WTC11 (cell line): ENCODE measurements at regions not wholly inside any gene's neighbourhood (a gene's known extent, or its start where the extent isn't known, plus 50 kb on each side); places are given as distances from the start of the nearest gene placed in this dataset.

Source experiments
- ATAC-seq: fragments of 200-7000 bp; cut with Tn5 transposase; 2 replicates; pipeline ENCODE4 v1.10.0; 2021; ENCODE audit warnings: mild to moderate bottlenecking, moderate library complexity
- CTCF ChIA-PET: fragments of 300-600 bp; sonication (Branson Sonifier 250); formaldehyde crosslinking; loops from one replicate; lab custom pipeline; 2021; ENCODE audit warnings: antibody characterized with exemption; lab: Charles Lee
- POLR2A ChIA-PET: fragments of 350-600 bp; sonication (Branson Sonifier 250); formaldehyde crosslinking; loops from one replicate; lab custom pipeline; 2021; ENCODE audit warnings: antibody characterized with exemption; lab: Charles Lee
- DNase-seq: peaks from one replicate; pipeline ENCODE4 v3.0.0; 2021; ENCODE audit warnings: low spot score
- H3K27ac Mint-ChIP-seq: 2 replicates; pipeline ENCODE4 v1.8.0; 2021; ENCODE audit warnings: mixed read lengths
- H3K27me3 Mint-ChIP-seq: 2 replicates; pipeline ENCODE4 v1.8.0; 2021; ENCODE audit warnings: low read depth, mild to moderate bottlenecking, moderate library complexity, mixed read lengths
- H3K36me3 Mint-ChIP-seq: 2 replicates; pipeline ENCODE4 v1.8.0; 2021; ENCODE audit warnings: mixed read lengths
- H3K4me1 Mint-ChIP-seq: 2 replicates; pipeline ENCODE4 v1.8.0; 2022; ENCODE audit warnings: mixed read lengths
- H3K4me3 Mint-ChIP-seq: 2 replicates; pipeline ENCODE4 v1.8.0; 2021; ENCODE audit warnings: mild to moderate bottlenecking, moderate library complexity, mixed read lengths
- H3K9me3 Mint-ChIP-seq: 2 replicates; pipeline ENCODE4 v1.8.0; 2021; ENCODE audit warnings: mixed read lengths
- CBFB ChIP-seq: sonication (generic); formaldehyde crosslinking; IDR thresholded peaks from 2 replicates; pipeline ENCODE4 v1.8.1; 2022; ENCODE audit warnings: mild to moderate bottlenecking, low read depth, missing genetic modification reagents
- ELF4 ChIP-seq: sonication (generic); formaldehyde crosslinking; IDR thresholded peaks from 2 replicates; pipeline ENCODE4 v1.8.1; 2022; ENCODE audit warnings: low read depth, mild to moderate bottlenecking, moderate library complexity, missing genetic modification reagents
- ETV6 ChIP-seq: sonication (generic); formaldehyde crosslinking; IDR thresholded peaks from 2 replicates; pipeline ENCODE4 v1.8.1; 2022; ENCODE audit warnings: mild to moderate bottlenecking, missing genetic modification reagents
- FOXP1 ChIP-seq: sonication (generic); formaldehyde crosslinking; IDR thresholded peaks from 2 replicates; pipeline ENCODE4 v1.8.0; 2022; ENCODE audit warnings: missing genetic modification reagents, mild to moderate bottlenecking, moderate library complexity, borderline replicate concordance
- NFATC4 ChIP-seq: fragments of 250-450 bp; sonication (Bioruptor Pico); IDR thresholded peaks from 2 replicates; pipeline ENCODE4 v1.9.0; 2021; ENCODE audit warnings: mild to moderate bottlenecking
- NR3C1 ChIP-seq: sonication (generic); formaldehyde crosslinking; conservative IDR thresholded peaks from 2 replicates; pipeline ENCODE4 v1.8.1; 2023; ENCODE audit warnings: low read depth, mild to moderate bottlenecking, missing genetic modification reagents
- SP1 ChIP-seq: sonication (generic); formaldehyde crosslinking; conservative IDR thresholded peaks from 2 replicates; pipeline ENCODE4 v1.8.1; 2022; ENCODE audit warnings: missing genetic modification reagents
- ZBTB21 ChIP-seq: sonication (generic); formaldehyde crosslinking; IDR thresholded peaks from 2 replicates; pipeline ENCODE4 v1.8.1; 2023; ENCODE audit warnings: mild to moderate bottlenecking, missing genetic modification reagents, borderline replicate concordance
- ZNF317 ChIP-seq: sonication (generic); formaldehyde crosslinking; IDR thresholded peaks from 2 replicates; pipeline ENCODE4 v1.8.1; 2023; ENCODE audit warnings: low read depth, mild to moderate bottlenecking, moderate library complexity, missing genetic modification reagents, borderline replicate concordance
- ZNF423 ChIP-seq: fragments of 250-450 bp; sonication (Bioruptor Pico); IDR thresholded peaks from 2 replicates; pipeline ENCODE4 v2.1.2; 2022; ENCODE audit warnings: mild to moderate bottlenecking, moderate library complexity
- TF ChIP-seq, protein P1 (sequence below): sonication (generic); formaldehyde crosslinking; IDR thresholded peaks from 2 replicates; pipeline ENCODE4 v1.8.0; 2022; ENCODE audit warnings: mild to moderate bottlenecking, missing genetic modification reagents
- TF ChIP-seq, protein P2 (sequence below): fragments of 250-450 bp; sonication (Bioruptor Pico); IDR thresholded peaks from 2 replicates; pipeline ENCODE4 v1.9.0; 2021; ENCODE audit warnings: mild to moderate bottlenecking, borderline replicate concordance
- TF ChIP-seq, protein P3 (sequence below): sonication (generic); formaldehyde crosslinking; IDR thresholded peaks from 2 replicates; pipeline ENCODE4 v1.8.1; 2022; ENCODE audit warnings: mild to moderate bottlenecking, moderate library complexity, missing genetic modification reagents
- TF ChIP-seq, protein P4 (sequence below): sonication (generic); formaldehyde crosslinking; IDR thresholded peaks from 2 replicates; pipeline ENCODE4 v1.8.0; 2022; ENCODE audit warnings: missing genetic modification reagents
- TF ChIP-seq, protein P5 (sequence below): fragments of 250-450 bp; sonication (Bioruptor Pico); IDR thresholded peaks from 2 replicates; pipeline ENCODE4 v1.9.0; 2021; ENCODE audit warnings: mild to moderate bottlenecking
- TF ChIP-seq, protein P6 (sequence below): sonication (generic); formaldehyde crosslinking; IDR thresholded peaks from 2 replicates; pipeline ENCODE4 v1.8.0; 2023; ENCODE audit warnings: missing genetic modification reagents
- TF ChIP-seq, protein P7 (sequence below): fragments of 250-450 bp; sonication (Bioruptor Pico); IDR thresholded peaks from 2 replicates; pipeline ENCODE4 v1.9.0; 2021; ENCODE audit warnings: mild to moderate bottlenecking

DNA sequence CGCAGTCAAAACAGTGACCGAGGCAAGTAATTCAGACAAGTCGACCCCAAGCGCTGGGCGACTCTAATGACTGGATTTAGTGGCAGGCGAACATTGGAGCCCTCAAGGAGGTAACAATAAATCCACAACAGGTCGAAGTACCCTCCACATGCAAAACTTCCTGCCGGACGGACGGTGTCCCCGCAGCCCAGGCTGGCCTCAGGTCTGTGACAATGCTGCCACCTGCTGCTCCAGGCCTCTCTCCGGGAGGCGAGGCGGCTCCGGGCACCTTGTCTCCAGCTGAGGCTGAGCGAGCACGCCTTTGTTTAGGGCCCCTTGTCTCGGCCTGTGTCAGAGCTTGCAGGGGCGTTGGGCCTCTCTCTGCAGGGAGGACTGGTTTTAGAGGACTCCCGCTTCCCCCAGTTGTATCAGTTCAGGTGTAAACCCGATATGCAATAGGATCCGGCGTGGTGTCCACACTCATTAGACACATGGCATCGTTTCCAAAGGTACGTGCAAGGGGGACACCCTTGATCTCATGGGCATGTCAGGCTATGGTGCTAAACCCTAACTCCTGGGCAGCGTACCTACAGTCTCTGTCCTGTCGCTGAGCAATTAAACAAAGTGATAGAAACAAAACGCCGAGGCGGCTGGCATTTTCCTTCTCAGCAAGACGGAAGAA lies 628.0 kb upstream of the ADAMTS16 start:
- H3K4me3 Mint-ChIP-seq = no peak overlapping the region
- H3K4me1 Mint-ChIP-seq = peaks cover 26% of the 10 kb centered on the region
- H3K27ac Mint-ChIP-seq = no peak overlapping the region
- H3K27me3 Mint-ChIP-seq = no peaks in the 10 kb centered on the region
- no peaks in the 10 kb centered on the region for H3K9me3 Mint-ChIP-seq
- ChIA-PET POLR2A (no interaction called here), CTCF (interaction anchor here (1.0 to 1.1 kb wide), 2 partner anchors 51 to 216 kb away, joined by 4 to 7 read pairs; no protein-coding TSS in a partner anchor)
- peak; percentile 58 for DNase-seq
- TF ChIP-seq FOXP1 (CRISPR knock-in tag) (peak; percentile 53; the same call in 1 of the 2 replicates), ZNF423 (peak; percentile 90), ETV6 (CRISPR knock-in tag) (0 out of 2 replicates have a peak, but pooled peaks have one; percentile 16), CBFB (CRISPR knock-in tag) (no peak), ZNF317 (CRISPR knock-in tag) (0 out of 2 replicates have a peak, but pooled peaks have one; percentile 15)
- TF ChIP-seq, protein P1, sequence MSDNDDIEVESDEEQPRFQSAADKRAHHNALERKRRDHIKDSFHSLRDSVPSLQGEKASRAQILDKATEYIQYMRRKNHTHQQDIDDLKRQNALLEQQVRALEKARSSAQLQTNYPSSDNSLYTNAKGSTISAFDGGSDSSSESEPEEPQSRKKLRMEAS = peak; percentile 62
- TF ChIP-seq, protein P2, sequence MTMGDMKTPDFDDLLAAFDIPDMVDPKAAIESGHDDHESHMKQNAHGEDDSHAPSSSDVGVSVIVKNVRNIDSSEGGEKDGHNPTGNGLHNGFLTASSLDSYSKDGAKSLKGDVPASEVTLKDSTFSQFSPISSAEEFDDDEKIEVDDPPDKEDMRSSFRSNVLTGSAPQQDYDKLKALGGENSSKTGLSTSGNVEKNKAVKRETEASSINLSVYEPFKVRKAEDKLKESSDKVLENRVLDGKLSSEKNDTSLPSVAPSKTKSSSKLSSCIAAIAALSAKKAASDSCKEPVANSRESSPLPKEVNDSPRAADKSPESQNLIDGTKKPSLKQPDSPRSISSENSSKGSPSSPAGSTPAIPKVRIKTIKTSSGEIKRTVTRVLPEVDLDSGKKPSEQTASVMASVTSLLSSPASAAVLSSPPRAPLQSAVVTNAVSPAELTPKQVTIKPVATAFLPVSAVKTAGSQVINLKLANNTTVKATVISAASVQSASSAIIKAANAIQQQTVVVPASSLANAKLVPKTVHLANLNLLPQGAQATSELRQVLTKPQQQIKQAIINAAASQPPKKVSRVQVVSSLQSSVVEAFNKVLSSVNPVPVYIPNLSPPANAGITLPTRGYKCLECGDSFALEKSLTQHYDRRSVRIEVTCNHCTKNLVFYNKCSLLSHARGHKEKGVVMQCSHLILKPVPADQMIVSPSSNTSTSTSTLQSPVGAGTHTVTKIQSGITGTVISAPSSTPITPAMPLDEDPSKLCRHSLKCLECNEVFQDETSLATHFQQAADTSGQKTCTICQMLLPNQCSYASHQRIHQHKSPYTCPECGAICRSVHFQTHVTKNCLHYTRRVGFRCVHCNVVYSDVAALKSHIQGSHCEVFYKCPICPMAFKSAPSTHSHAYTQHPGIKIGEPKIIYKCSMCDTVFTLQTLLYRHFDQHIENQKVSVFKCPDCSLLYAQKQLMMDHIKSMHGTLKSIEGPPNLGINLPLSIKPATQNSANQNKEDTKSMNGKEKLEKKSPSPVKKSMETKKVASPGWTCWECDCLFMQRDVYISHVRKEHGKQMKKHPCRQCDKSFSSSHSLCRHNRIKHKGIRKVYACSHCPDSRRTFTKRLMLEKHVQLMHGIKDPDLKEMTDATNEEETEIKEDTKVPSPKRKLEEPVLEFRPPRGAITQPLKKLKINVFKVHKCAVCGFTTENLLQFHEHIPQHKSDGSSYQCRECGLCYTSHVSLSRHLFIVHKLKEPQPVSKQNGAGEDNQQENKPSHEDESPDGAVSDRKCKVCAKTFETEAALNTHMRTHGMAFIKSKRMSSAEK = no peak
- H3K36me3 Mint-ChIP-seq = no peaks in the 10 kb centered on the region
- peak; percentile 84 for ATAC-seq

DNA sequence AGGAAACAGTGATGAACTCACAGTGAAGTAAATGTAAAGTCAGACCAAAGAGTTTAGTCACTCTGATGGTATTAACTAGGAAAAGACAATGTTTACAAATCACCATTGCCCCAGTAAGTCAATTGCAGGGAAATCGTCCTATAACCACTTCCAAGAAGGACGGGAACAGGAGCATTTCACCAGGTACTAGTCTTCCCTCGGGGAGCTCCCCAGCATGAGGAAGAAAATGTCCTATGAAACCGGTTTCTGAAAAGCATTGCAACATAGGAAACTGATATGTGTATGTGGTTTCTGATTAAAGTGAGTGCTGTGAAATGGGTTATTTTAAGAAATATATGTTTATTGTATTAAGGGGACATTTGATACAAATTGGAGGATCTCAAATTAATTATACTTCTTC lies 626.7 kb upstream of the ADAMTS16 start:
- POLR2A ChIA-PET = no interaction called here
- CTCF ChIA-PET = no interaction called here
- Mint-ChIP-seq H3K4me3 (no peak overlapping the region), H3K4me1 (peaks cover 26% of the 10 kb centered on the region), H3K27ac (no peak overlapping the region), H3K27me3 (no peaks in the 10 kb centered on the region), H3K9me3 (no peaks in the 10 kb centered on the region), H3K36me3 (no peaks in the 10 kb centered on the region)
- no peak for DNase-seq
- ATAC-seq = no peak
- TF ChIP-seq, protein P3, sequence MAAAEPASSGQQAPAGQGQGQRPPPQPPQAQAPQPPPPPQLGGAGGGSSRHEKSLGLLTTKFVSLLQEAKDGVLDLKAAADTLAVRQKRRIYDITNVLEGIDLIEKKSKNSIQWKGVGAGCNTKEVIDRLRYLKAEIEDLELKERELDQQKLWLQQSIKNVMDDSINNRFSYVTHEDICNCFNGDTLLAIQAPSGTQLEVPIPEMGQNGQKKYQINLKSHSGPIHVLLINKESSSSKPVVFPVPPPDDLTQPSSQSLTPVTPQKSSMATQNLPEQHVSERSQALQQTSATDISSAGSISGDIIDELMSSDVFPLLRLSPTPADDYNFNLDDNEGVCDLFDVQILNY (CRISPR knock-in tag) = no peak

DNA sequence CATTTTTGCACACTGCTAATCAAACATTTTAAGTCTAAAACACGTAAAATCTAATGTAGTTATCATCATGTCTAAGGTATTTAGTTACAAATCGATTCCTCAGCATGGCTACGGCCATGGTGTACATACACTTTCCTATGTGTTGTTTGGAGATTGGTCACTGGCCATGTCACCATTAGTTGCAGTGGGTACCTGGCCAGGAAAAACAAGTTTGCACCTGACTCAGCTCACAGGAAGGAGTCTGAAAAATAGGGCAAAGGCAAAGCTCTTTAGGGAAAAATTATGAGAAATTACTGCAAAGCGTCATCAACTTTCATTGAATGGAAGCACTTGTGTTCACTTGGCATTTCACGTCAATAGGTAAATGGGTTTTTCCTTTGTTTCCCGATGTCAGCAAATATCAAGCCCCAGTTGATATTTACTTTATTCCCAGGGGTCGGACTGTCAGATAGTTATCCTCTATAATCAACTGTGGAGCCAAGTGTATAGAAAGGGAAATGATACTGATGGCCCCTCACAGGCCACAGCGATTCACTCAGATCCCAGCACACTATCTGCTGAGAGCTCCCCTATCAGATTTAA lies 626.0 kb upstream of the ADAMTS16 start:
- Mint-ChIP-seq H3K36me3 (no peaks in the 10 kb centered on the region), H3K4me3 (no peak overlapping the region), H3K27me3 (no peaks in the 10 kb centered on the region), H3K9me3 (no peaks in the 10 kb centered on the region), H3K4me1 (peaks cover 30% of the 10 kb centered on the region), H3K27ac (no peak overlapping the region)
- ATAC-seq (no peak), DNase-seq (no peak)
- ChIA-PET POLR2A (no interaction called here), CTCF (no interaction called here)
- TF ChIP-seq, protein P4, sequence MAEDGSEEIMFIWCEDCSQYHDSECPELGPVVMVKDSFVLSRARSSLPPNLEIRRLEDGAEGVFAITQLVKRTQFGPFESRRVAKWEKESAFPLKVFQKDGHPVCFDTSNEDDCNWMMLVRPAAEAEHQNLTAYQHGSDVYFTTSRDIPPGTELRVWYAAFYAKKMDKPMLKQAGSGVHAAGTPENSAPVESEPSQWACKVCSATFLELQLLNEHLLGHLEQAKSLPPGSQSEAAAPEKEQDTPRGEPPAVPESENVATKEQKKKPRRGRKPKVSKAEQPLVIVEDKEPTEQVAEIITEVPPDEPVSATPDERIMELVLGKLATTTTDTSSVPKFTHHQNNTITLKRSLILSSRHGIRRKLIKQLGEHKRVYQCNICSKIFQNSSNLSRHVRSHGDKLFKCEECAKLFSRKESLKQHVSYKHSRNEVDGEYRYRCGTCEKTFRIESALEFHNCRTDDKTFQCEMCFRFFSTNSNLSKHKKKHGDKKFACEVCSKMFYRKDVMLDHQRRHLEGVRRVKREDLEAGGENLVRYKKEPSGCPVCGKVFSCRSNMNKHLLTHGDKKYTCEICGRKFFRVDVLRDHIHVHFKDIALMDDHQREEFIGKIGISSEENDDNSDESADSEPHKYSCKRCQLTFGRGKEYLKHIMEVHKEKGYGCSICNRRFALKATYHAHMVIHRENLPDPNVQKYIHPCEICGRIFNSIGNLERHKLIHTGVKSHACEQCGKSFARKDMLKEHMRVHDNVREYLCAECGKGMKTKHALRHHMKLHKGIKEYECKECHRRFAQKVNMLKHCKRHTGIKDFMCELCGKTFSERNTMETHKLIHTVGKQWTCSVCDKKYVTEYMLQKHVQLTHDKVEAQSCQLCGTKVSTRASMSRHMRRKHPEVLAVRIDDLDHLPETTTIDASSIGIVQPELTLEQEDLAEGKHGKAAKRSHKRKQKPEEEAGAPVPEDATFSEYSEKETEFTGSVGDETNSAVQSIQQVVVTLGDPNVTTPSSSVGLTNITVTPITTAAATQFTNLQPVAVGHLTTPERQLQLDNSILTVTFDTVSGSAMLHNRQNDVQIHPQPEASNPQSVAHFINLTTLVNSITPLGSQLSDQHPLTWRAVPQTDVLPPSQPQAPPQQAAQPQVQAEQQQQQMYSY (CRISPR knock-in tag) = no peak
- TF ChIP-seq ZNF317 (CRISPR knock-in tag) = no peak
- TF ChIP-seq NFATC4 (CRISPR knock-in tag) = no peak
- TF ChIP-seq SP1 = no peak
- TF ChIP-seq, protein P5, sequence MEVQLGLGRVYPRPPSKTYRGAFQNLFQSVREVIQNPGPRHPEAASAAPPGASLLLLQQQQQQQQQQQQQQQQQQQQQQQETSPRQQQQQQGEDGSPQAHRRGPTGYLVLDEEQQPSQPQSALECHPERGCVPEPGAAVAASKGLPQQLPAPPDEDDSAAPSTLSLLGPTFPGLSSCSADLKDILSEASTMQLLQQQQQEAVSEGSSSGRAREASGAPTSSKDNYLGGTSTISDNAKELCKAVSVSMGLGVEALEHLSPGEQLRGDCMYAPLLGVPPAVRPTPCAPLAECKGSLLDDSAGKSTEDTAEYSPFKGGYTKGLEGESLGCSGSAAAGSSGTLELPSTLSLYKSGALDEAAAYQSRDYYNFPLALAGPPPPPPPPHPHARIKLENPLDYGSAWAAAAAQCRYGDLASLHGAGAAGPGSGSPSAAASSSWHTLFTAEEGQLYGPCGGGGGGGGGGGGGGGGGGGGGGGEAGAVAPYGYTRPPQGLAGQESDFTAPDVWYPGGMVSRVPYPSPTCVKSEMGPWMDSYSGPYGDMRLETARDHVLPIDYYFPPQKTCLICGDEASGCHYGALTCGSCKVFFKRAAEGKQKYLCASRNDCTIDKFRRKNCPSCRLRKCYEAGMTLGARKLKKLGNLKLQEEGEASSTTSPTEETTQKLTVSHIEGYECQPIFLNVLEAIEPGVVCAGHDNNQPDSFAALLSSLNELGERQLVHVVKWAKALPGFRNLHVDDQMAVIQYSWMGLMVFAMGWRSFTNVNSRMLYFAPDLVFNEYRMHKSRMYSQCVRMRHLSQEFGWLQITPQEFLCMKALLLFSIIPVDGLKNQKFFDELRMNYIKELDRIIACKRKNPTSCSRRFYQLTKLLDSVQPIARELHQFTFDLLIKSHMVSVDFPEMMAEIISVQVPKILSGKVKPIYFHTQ = no peak
- TF ChIP-seq NR3C1 (CRISPR knock-in tag) = no peak
- no peak for TF ChIP-seq ETV6 (CRISPR knock-in tag)
- TF ChIP-seq, protein P6, sequence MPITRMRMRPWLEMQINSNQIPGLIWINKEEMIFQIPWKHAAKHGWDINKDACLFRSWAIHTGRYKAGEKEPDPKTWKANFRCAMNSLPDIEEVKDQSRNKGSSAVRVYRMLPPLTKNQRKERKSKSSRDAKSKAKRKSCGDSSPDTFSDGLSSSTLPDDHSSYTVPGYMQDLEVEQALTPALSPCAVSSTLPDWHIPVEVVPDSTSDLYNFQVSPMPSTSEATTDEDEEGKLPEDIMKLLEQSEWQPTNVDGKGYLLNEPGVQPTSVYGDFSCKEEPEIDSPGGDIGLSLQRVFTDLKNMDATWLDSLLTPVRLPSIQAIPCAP (CRISPR knock-in tag) = no peak
- no peak for TF ChIP-seq ZBTB21 (CRISPR knock-in tag)
- no peak for TF ChIP-seq ELF4
- TF ChIP-seq, protein P7, sequence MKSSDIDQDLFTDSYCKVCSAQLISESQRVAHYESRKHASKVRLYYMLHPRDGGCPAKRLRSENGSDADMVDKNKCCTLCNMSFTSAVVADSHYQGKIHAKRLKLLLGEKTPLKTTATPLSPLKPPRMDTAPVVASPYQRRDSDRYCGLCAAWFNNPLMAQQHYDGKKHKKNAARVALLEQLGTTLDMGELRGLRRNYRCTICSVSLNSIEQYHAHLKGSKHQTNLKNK (CRISPR knock-in tag) = no peak
